HFFc6 (cell line): ENCODE measurements at regions not wholly inside any gene's neighbourhood (a gene's known extent, or its start where the extent isn't known, plus 50 kb on each side); places are given as distances from the start of the nearest gene placed in this dataset.

Experiments used
- DNase-seq: peaks from one replicate; pipeline ENCODE4 v3.0.0-alpha.2; 2018
- H3K27ac Mint-ChIP-seq: 2 replicates; pipeline ENCODE4 v1.8.0; 2020; ENCODE audit warnings: mild to moderate bottlenecking, mixed read lengths
- H3K27me3 Mint-ChIP-seq: 2 replicates; pipeline ENCODE4 v1.8.0; 2021; ENCODE audit warnings: mild to moderate bottlenecking, moderate library complexity, mixed read lengths; ENCODE audit not compliant: insufficient read depth
- H3K36me3 Mint-ChIP-seq: 2 replicates; pipeline ENCODE4 v1.8.0; 2021; ENCODE audit warnings: low read depth, mixed read lengths
- H3K4me1 Mint-ChIP-seq: 2 replicates; pipeline ENCODE4 v1.8.0; 2020; ENCODE audit warnings: low read depth, mixed read lengths
- H3K4me3 Mint-ChIP-seq: 2 replicates; pipeline ENCODE4 v1.8.0; 2020; ENCODE audit warnings: mild to moderate bottlenecking, moderate library complexity, mixed read lengths
- H3K9me3 Mint-ChIP-seq: 2 replicates; pipeline ENCODE4 v1.8.0; 2020; ENCODE audit warnings: mild to moderate bottlenecking, mixed read lengths
- CTCF ChIP-seq: fragments of 200-600 bp; sonication (generic); IDR thresholded peaks from 2 replicates; pipeline ENCODE4 v1.5.0; 2021; ENCODE audit warnings: antibody characterized with exemption, mild to moderate bottlenecking

GRCh38 chrX:13266641-13267345 lies 53.1 kb downstream of the ATXN3L start:
- Mint-ChIP-seq H3K4me1 (no peaks in the 10 kb centered on the region), H3K27me3 (no peaks in the 10 kb centered on the region), H3K27ac (no peak overlapping the region), H3K36me3 (no peaks in the 10 kb centered on the region), H3K9me3 (no peaks in the 10 kb centered on the region), H3K4me3 (no peak overlapping the region)
- TF ChIP-seq CTCF = no peak
- DNase-seq = no peak

GRCh38 chrX:13265549-13266132 lies 54.2 kb downstream of the ATXN3L start:
- DNase-seq = no peak
- Mint-ChIP-seq H3K36me3 (no peaks in the 10 kb centered on the region), H3K4me3 (no peak overlapping the region), H3K4me1 (no peaks in the 10 kb centered on the region), H3K27ac (no peak overlapping the region), H3K9me3 (no peaks in the 10 kb centered on the region), H3K27me3 (no peaks in the 10 kb centered on the region)
- TF ChIP-seq CTCF = no peak

GRCh38 chrX:13265111-13265510 lies 54.7 kb downstream of the ATXN3L start:
- Mint-ChIP-seq H3K4me1 (no peaks in the 10 kb centered on the region), H3K36me3 (no peaks in the 10 kb centered on the region), H3K27ac (no peak overlapping the region), H3K4me3 (no peak overlapping the region), H3K9me3 (no peaks in the 10 kb centered on the region), H3K27me3 (no peaks in the 10 kb centered on the region)
- DNase-seq = no peak
- TF ChIP-seq CTCF = no peak

- Mint-ChIP-seq H3K27ac (no peak overlapping the region), H3K36me3 (no peaks in the 10 kb centered on the region), H3K9me3 (no peaks in the 10 kb centered on the region), H3K27me3 (no peaks in the 10 kb centered on the region), H3K4me1 (no peaks in the 10 kb centered on the region), H3K4me3 (no peak overlapping the region)
- no peak for TF ChIP-seq CTCF
- DNase-seq = no peak
Observed at GRCh38 chrX:13263560-13264251, 56.1 kb downstream of the ATXN3L start.

GRCh38 chrX:13261348-13261747 lies 58.5 kb downstream of the ATXN3L start:
- Mint-ChIP-seq H3K4me1 (no peaks in the 10 kb centered on the region), H3K27me3 (no peaks in the 10 kb centered on the region), H3K36me3 (no peaks in the 10 kb centered on the region), H3K27ac (no peak overlapping the region), H3K4me3 (no peak overlapping the region), H3K9me3 (no peaks in the 10 kb centered on the region)
- TF ChIP-seq CTCF = no peak
- DNase-seq = no peak
